Osteoblast (primary cell): ENCODE measurements at regions not wholly inside any gene's neighbourhood (a gene's known extent, or its start where the extent isn't known, plus 50 kb on each side); places are given as distances from the start of the nearest gene placed in this dataset.

Experiments used
- DNase-seq: peaks from one replicate; pipeline ENCODE4 v3.0.0; 2011; ENCODE audit warnings: low spot score, mixed read lengths; ENCODE audit not compliant: insufficient read length; ENCODE audit errors: missing footprints
- H2AFZ ChIP-seq: 2 replicates; pipeline ENCODE4 v1.6.0; 2011; ENCODE audit warnings: mild to moderate bottlenecking, low read length
- H3K27ac ChIP-seq: 2 replicates; pipeline ENCODE4 v1.5.1; 2011; ENCODE audit warnings: mild to moderate bottlenecking, low read depth, low read length, moderate library complexity
- H3K27me3 ChIP-seq: 2 replicates; pipeline ENCODE4 v1.6.0; 2012; ENCODE audit warnings: mild to moderate bottlenecking, control low read depth, inconsistent platforms, low read length, moderate library complexity; ENCODE audit not compliant: insufficient read depth
- H3K36me3 ChIP-seq: 2 replicates; pipeline ENCODE4 v1.5.1; 2011; ENCODE audit warnings: mild to moderate bottlenecking, low read length, control low read depth, moderate library complexity; ENCODE audit not compliant: insufficient read depth
- H3K4me1 ChIP-seq: 2 replicates; pipeline ENCODE4 v1.5.1; 2011; ENCODE audit warnings: mild to moderate bottlenecking, low read length, control low read depth, moderate library complexity; ENCODE audit not compliant: insufficient read depth
- H3K4me2 ChIP-seq: 2 replicates; pipeline ENCODE4 v1.6.0; 2011; ENCODE audit warnings: mild to moderate bottlenecking, low read length; ENCODE audit not compliant: insufficient read depth
- H3K4me3 ChIP-seq: fragments of 200-600 bp; sonication (generic); 3 replicates; pipeline ENCODE4 v1.5.1; 2012; ENCODE audit warnings: mild to moderate bottlenecking, low read length, inconsistent platforms; ENCODE audit not compliant: insufficient read depth
- H3K79me2 ChIP-seq: 2 replicates; pipeline ENCODE4 v1.6.0; 2012; ENCODE audit warnings: mild to moderate bottlenecking, low read length, control low read depth, inconsistent platforms; ENCODE audit not compliant: insufficient read depth
- H3K9me3 ChIP-seq: 2 replicates; pipeline ENCODE4 v1.5.1; 2011; ENCODE audit warnings: low read depth, low read length, control low read depth
- H4K20me1 ChIP-seq: 2 replicates; pipeline ENCODE4 v1.6.0; 2012; ENCODE audit warnings: mild to moderate bottlenecking, low read length, control low read depth; ENCODE audit not compliant: insufficient read depth
- CTCF ChIP-seq: IDR thresholded peaks from 2 replicates; pipeline ENCODE4 v1.5.1; 2011; ENCODE audit warnings: mild to moderate bottlenecking, low read depth, low read length, moderate library complexity; ENCODE audit errors: extremely low read depth

- TF ChIP-seq CTCF: no peak
These were observed 275.1 kb downstream of the C6orf118 start for GRCh38 chr6:165034271-165034741.

GRCh38 chr6:165031502-165031901 is 277.9 kb downstream of the C6orf118 start:
- Histone ChIP-seq H3K79me2 (no peaks in the 10 kb centered on the region), H3K4me1 (no peaks in the 10 kb centered on the region), H3K4me3 (no peak overlapping the region), H3K27ac (no peak overlapping the region), H3K36me3 (no peaks in the 10 kb centered on the region), H4K20me1 (no peaks in the 10 kb centered on the region), H3K4me2 (no peak overlapping the region), H3K9me3 (no peaks in the 10 kb centered on the region), H2AFZ (no peak overlapping the region), H3K27me3 (no peaks in the 10 kb centered on the region)
- TF ChIP-seq CTCF: no peak
- DNase-seq: no peak

More at GRCh38 chr6:165034271-165034741, 275.1 kb downstream of the C6orf118 start:
- peak; percentile 10 for DNase-seq
- H2AFZ ChIP-seq: no peak overlapping the region
- H3K4me1 ChIP-seq: no peaks in the 10 kb centered on the region
- H3K27ac ChIP-seq: no peak overlapping the region
- no peaks in the 10 kb centered on the region for H3K9me3 ChIP-seq
- no peaks in the 10 kb centered on the region for H3K79me2 ChIP-seq
- H4K20me1 ChIP-seq: no peaks in the 10 kb centered on the region
- H3K27me3 ChIP-seq: no peaks in the 10 kb centered on the region
- no peak overlapping the region for H3K4me3 ChIP-seq
- no peak overlapping the region for H3K4me2 ChIP-seq
- H3K36me3 ChIP-seq: no peaks in the 10 kb centered on the region

- Histone ChIP-seq H3K79me2 (no peaks in the 10 kb centered on the region), H3K27me3 (no peaks in the 10 kb centered on the region), H3K4me3 (no peak overlapping the region), H4K20me1 (no peaks in the 10 kb centered on the region), H3K4me2 (no peak overlapping the region), H3K27ac (no peak overlapping the region), H2AFZ (no peak overlapping the region), H3K4me1 (no peaks in the 10 kb centered on the region), H3K36me3 (no peaks in the 10 kb centered on the region), H3K9me3 (no peaks in the 10 kb centered on the region)
- no peak for DNase-seq
- TF ChIP-seq CTCF: no peak
These were observed 284.4 kb downstream of the C6orf118 start for GRCh38 chr6:165025040-165025439.

- Histone ChIP-seq H3K36me3 (no peaks in the 10 kb centered on the region), H2AFZ (no peak overlapping the region)
These were observed 289.7 kb downstream of the C6orf118 start for GRCh38 chr6:165019681-165020080.

More at GRCh38 chr6:165019681-165020080, 289.7 kb downstream of the C6orf118 start:
- Histone ChIP-seq H3K4me1 (no peaks in the 10 kb centered on the region), H3K4me3 (no peak overlapping the region), H3K9me3 (no peaks in the 10 kb centered on the region), H3K79me2 (no peaks in the 10 kb centered on the region), H4K20me1 (no peaks in the 10 kb centered on the region), H3K27ac (no peak overlapping the region), H3K27me3 (no peaks in the 10 kb centered on the region), H3K4me2 (no peak overlapping the region)
- no peak for TF ChIP-seq CTCF
- no peak for DNase-seq
